Brain microvascular endothelial cell (primary cell): ENCODE measurements at regions not wholly inside any gene's neighbourhood (a gene's known extent, or its start where the extent isn't known, plus 50 kb on each side); places are given as distances from the start of the nearest gene placed in this dataset.

Source experiments
- DNase-seq: peaks from one replicate; pipeline ENCODE4 v3.0.0-alpha.2; 2020
- H3K27ac ChIP-seq: fragments of 250-450 bp; sonication (Bioruptor Pico); 2 replicates; pipeline ENCODE4 v1.5.1; 2020; ENCODE audit warnings: mild to moderate bottlenecking, moderate library complexity
- H3K27me3 ChIP-seq: fragments of 250-450 bp; sonication (Bioruptor Pico); replicated peaks from 2 replicates; pipeline ENCODE4 v1.5.1; 2020; ENCODE audit warnings: mild to moderate bottlenecking
- H3K36me3 ChIP-seq: fragments of 250-450 bp; sonication (Bioruptor Pico); replicated peaks from 2 replicates; pipeline ENCODE4 v1.5.1; 2020; ENCODE audit warnings: mild to moderate bottlenecking
- H3K4me3 ChIP-seq: 2 replicates; pipeline ENCODE4 v1.5.1; 2011; ENCODE audit warnings: low read depth, mild to moderate bottlenecking, control low read depth, low read length, moderate library complexity
- CTCF ChIP-seq: IDR thresholded peaks from 2 replicates; pipeline ENCODE4 v1.5.1; 2011; ENCODE audit warnings: low read depth, mild to moderate bottlenecking, moderate library complexity, low read length, control low read depth, inconsistent platforms; ENCODE audit errors: missing control alignments
- in situ Hi-C: cut with HindIII; loops from 2 replicates; pipeline ENCODE4 v1.10.0; 2017; ENCODE audit warnings: low sequenced_read_pairs, low pct_ligation_motif_present

- in situ Hi-C loops, result no loop called here
- Histone ChIP-seq H3K27ac (no peak overlapping the region), H3K36me3 (no peaks in the 10 kb centered on the region), H3K27me3 (no peaks in the 10 kb centered on the region), H3K4me3 (no peak overlapping the region)
- no peak for DNase-seq
- no peak for TF ChIP-seq CTCF
These were observed 2584.1 kb upstream of the PCDH20 start for GRCh38 chr13:63999614-64000305.

DNA sequence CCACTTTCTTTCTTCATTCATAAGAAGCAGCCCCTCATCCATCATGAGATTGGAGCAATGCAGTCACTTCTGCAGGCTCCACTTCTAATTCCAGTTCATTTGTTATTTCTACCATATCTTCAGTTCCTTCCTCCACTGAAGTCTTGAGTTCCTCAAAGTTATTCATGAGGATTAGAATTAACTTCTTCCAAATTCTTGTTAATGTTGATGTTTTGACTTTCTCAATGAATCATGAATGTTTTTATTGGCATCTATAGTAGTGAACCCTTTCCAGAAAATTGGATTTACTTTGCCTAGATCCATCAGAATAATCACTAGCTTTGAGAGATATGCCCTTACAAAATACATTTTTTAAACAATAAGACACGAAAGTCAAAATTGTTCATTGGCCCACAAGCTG lies 2567.7 kb upstream of the PCDH20 start:
- Histone ChIP-seq H3K4me3 (no peak overlapping the region), H3K27ac (no peak overlapping the region), H3K27me3 (no peaks in the 10 kb centered on the region), H3K36me3 (no peaks in the 10 kb centered on the region)
- no peak for DNase-seq
- no peak for TF ChIP-seq CTCF
- in situ Hi-C loops, result no loop called here

- Histone ChIP-seq H3K27me3 (no peaks in the 10 kb centered on the region), H3K36me3 (no peaks in the 10 kb centered on the region), H3K4me3 (no peak overlapping the region), H3K27ac (no peak overlapping the region)
- in situ Hi-C loops, result no loop called here
- no peak for DNase-seq
- TF ChIP-seq CTCF, result no peak
These were observed 2564.3 kb upstream of the PCDH20 start for GRCh38 chr13:63979951-63980350.

GRCh38 chr13:63972328-63972727 lies 2556.7 kb upstream of the PCDH20 start:
- no peak overlapping the region for H3K27ac ChIP-seq
- no peak for TF ChIP-seq CTCF
- no peaks in the 10 kb centered on the region for H3K27me3 ChIP-seq
- no peak for DNase-seq
- in situ Hi-C loops, result no loop called here
- no peaks in the 10 kb centered on the region for H3K36me3 ChIP-seq
- H3K4me3 ChIP-seq, result no peak overlapping the region

DNA sequence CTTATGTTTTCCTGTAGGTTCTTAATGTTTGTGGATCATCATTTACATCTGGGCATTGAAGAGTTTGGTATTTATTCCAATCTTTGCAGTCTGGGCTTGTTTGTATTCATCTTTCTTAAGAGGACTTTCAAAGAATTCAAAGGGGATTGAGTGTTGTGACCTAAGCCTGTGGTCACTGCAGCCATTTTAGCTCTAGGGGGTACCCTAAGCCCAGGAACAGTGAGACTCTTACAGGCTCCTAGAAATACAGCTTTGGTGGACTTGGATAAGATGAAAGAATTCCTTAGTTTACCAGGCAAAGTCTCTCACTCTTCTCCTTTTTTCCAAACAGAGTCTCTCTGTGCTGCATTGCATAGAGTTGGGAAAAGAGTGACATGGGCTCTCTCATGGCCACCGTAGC lies 2539.0 kb upstream of the PCDH20 start:
- TF ChIP-seq CTCF, result no peak
- in situ Hi-C loops, result no loop called here
- H3K27me3 ChIP-seq, result no peaks in the 10 kb centered on the region
- no peak overlapping the region for H3K4me3 ChIP-seq
- no peak overlapping the region for H3K27ac ChIP-seq
- H3K36me3 ChIP-seq, result no peaks in the 10 kb centered on the region
- DNase-seq, result no peak

- no peak overlapping the region for H3K4me3 ChIP-seq
- TF ChIP-seq CTCF, result no peak
- no peak overlapping the region for H3K27ac ChIP-seq
- H3K36me3 ChIP-seq, result no peaks in the 10 kb centered on the region
- DNase-seq, result no peak
- no peaks in the 10 kb centered on the region for H3K27me3 ChIP-seq
- in situ Hi-C loops, result no loop called here
These were observed 2532.4 kb upstream of the PCDH20 start for GRCh38 chr13:63948045-63948444.
